Panc1 (cell line): ENCODE measurements at regions not wholly inside any gene's neighbourhood (a gene's known extent, or its start where the extent isn't known, plus 50 kb on each side); places are given as distances from the start of the nearest gene placed in this dataset.

Experiments used
- ATAC-seq: fragments of 200-7000 bp; cut with Tn5 transposase; 2 replicates; pipeline ENCODE4 v1.9.1; 2020; ENCODE audit warnings: mild to moderate bottlenecking, moderate library complexity
- BruUV-seq: library from RNA; stranded (reverse); fragments of 400-500 nt; replicated peaks from 2 replicates; lab custom pipeline; 2021; lab: Mats Ljungman, UMichigan
- CTCF ChIA-PET: fragments of 300-600 bp; sonication (Branson Sonifier 250); formaldehyde crosslinking; loops from one replicate; lab custom pipeline; 2022; ENCODE audit warnings: antibody characterized with exemption; lab: Charles Lee
- POLR2A ChIA-PET: fragments of 300-600 bp; sonication (Branson Sonifier 250); formaldehyde crosslinking; loops from one replicate; lab custom pipeline; 2022; ENCODE audit warnings: antibody characterized with exemption; lab: Charles Lee
- DNase-seq: peaks from one replicate; pipeline ENCODE4 v3.0.0-alpha.2; 2010; ENCODE audit warnings: low read depth, low spot score
- H3K27ac ChIP-seq: 2 replicates; pipeline ENCODE4 v1.5.1; 2011; ENCODE audit warnings: mild to moderate bottlenecking, low read length, inconsistent platforms
- H3K27me3 ChIP-seq: fragments of 200-500 bp; sonication (Bioruptor generic); 2 replicates; pipeline ENCODE4 v1.6.0; 2014; ENCODE audit warnings: low read length, inconsistent platforms; ENCODE audit not compliant: control insufficient read depth, insufficient read depth
- H3K36me3 ChIP-seq: fragments of 200-500 bp; sonication (Bioruptor generic); 2 replicates; pipeline ENCODE4 v1.5.1; 2014; ENCODE audit warnings: inconsistent platforms, mild to moderate bottlenecking, low read length, moderate library complexity; ENCODE audit not compliant: control insufficient read depth, insufficient read depth
- H3K4me1 ChIP-seq: 2 replicates; pipeline ENCODE4 v1.5.1; 2011; ENCODE audit warnings: inconsistent platforms, mild to moderate bottlenecking, low read length, moderate library complexity; ENCODE audit not compliant: control insufficient read depth, insufficient read depth
- H3K4me3 ChIP-seq, 2 experiments: 2 replicates each; pipeline ENCODE4 v1.5.1; 2011 to 2012; ENCODE audit warnings: low read depth in 2 of 2, low read length in 2 of 2, mild to moderate bottlenecking in 2 of 2, inconsistent platforms in 1 of 2, moderate library complexity in 1 of 2
- H3K9me3 ChIP-seq: fragments of 200-500 bp; sonication (Bioruptor generic); 2 replicates; pipeline ENCODE4 v1.5.1; 2014; ENCODE audit warnings: low read depth, mild to moderate bottlenecking, inconsistent platforms, low read length, moderate library complexity; ENCODE audit not compliant: control insufficient read depth, insufficient read depth
- CTCF ChIP-seq: fragments of 450-650 bp; IDR thresholded peaks from 2 replicates; pipeline ENCODE4 v1.5.1; 2017; ENCODE audit warnings: mild to moderate bottlenecking
- POLR2AphosphoS5 ChIP-seq: IDR thresholded peaks from 2 replicates; pipeline ENCODE4 v1.6.1; 2012; ENCODE audit warnings: mild to moderate bottlenecking, low read depth, low read length, moderate library complexity
- REST ChIP-seq, 2 experiments: IDR thresholded peaks; 2 replicates each; pipeline ENCODE4 v1.6.1; 2011 to 2012; ENCODE audit warnings: low read depth in 2 of 2, control low read depth in 1 of 2, low read length in 1 of 2, mild to moderate bottlenecking in 1 of 2, moderate library complexity in 1 of 2; ENCODE audit not compliant: insufficient read depth in 1 of 2
- SIN3A ChIP-seq: IDR thresholded peaks from 2 replicates; pipeline ENCODE4 v1.6.1; 2012; ENCODE audit warnings: low read depth, mild to moderate bottlenecking, low read length, moderate library complexity, borderline replicate concordance; ENCODE audit not compliant: insufficient read depth
- TCF7L2 ChIP-seq: IDR thresholded peaks from 2 replicates; pipeline ENCODE4 v1.6.1; 2011; ENCODE audit warnings: mild to moderate bottlenecking, low read depth, low read length, inconsistent platforms
- in situ Hi-C: cut with HindIII; loops from 2 replicates; pipeline ENCODE4 v1.10.0; 2016; ENCODE audit warnings: low sequenced_read_pairs, low pct_unique_long_range_greater_than_20kb
- intact Hi-C: fragments of 100-400 bp; cut with micrococcal nuclease; formaldehyde crosslinking; loops from one replicate; pipeline ENCODE4 v1.10.0; 2022; ENCODE audit not compliant: unreplicated experiment

GRCh38 chr12:116677202-116677661 lies 60.6 kb downstream of the SPRING1 start:
- POLR2A ChIA-PET, result no interaction called here
- Histone ChIP-seq H3K9me3 (no peaks in the 10 kb centered on the region), H3K27ac (no peak overlapping the region), H3K36me3 (no peaks in the 10 kb centered on the region), H3K27me3 (no peaks in the 10 kb centered on the region), H3K4me3 (no peak overlapping the region), H3K4me1 (0 out of 2 replicates have a peak, but pooled peaks cover 2% of the 10 kb centered on the region)
- intact Hi-C loops (no loop called here), in situ Hi-C loops (no loop called here)
- CTCF ChIA-PET, result no interaction called here
- TF ChIP-seq REST (IDR thresholded peaks at IDR 0.05; ENCODE audit: insufficient read depth in 1 of 2, low read depth in 2 of 2, low read length in 1 of 2), result no peak
- no peak for TF ChIP-seq SIN3A
- TF ChIP-seq TCF7L2, result no peak
- TF ChIP-seq POLR2AphosphoS5, result no peak
- TF ChIP-seq CTCF, result no peak
- DNase-seq (no peak), ATAC-seq (no peak)
- no TSS peak for BruUV-seq

GRCh38 chr12:116675339-116676107 lies 62.3 kb downstream of the SPRING1 start:
- no TSS peak for BruUV-seq
- no peaks in the 10 kb centered on the region for H3K9me3 ChIP-seq
- H3K27ac ChIP-seq, result no peak overlapping the region
- H3K36me3 ChIP-seq, result no peaks in the 10 kb centered on the region
- CTCF ChIA-PET, result interaction anchor here (0.7 kb wide), 1 partner anchor 35 kb away, joined by 3 read pairs; no protein-coding TSS in a partner anchor
- TF ChIP-seq CTCF, result no peak
- TF ChIP-seq TCF7L2, result no peak
- TF ChIP-seq REST (IDR thresholded peaks at IDR 0.05; ENCODE audit: insufficient read depth in 1 of 2, low read depth in 2 of 2, low read length in 1 of 2), result no peak
- no peak for TF ChIP-seq POLR2AphosphoS5
- no peak for TF ChIP-seq SIN3A
- H3K27me3 ChIP-seq, result no peaks in the 10 kb centered on the region
- POLR2A ChIA-PET, result no interaction called here
- H3K4me1 ChIP-seq, result 0 out of 2 replicates have a peak, but pooled peaks cover 2% of the 10 kb centered on the region
- in situ Hi-C loops, result no loop called here
- intact Hi-C loops, result no loop called here
- no peak overlapping the region for H3K4me3 ChIP-seq
- no peak for DNase-seq
- no peak for ATAC-seq
